WTC11 (cell line): ENCODE measurements at regions not wholly inside any gene's neighbourhood (a gene's known extent, or its start where the extent isn't known, plus 50 kb on each side); places are given as distances from the start of the nearest gene placed in this dataset.
"Not testable (repeated sequence)": the region's sequence is repeated elsewhere in the genome, so short reads cannot be mapped to it uniquely, and the experiment has no call there.

ENCODE experiments used
- ATAC-seq: fragments of 200-7000 bp; cut with Tn5 transposase; 2 replicates; pipeline ENCODE4 v1.10.0; 2021; ENCODE audit warnings: mild to moderate bottlenecking, moderate library complexity
- CTCF ChIA-PET: fragments of 300-600 bp; sonication (Branson Sonifier 250); formaldehyde crosslinking; loops from one replicate; lab custom pipeline; 2021; ENCODE audit warnings: antibody characterized with exemption; lab: Charles Lee
- POLR2A ChIA-PET: fragments of 350-600 bp; sonication (Branson Sonifier 250); formaldehyde crosslinking; loops from one replicate; lab custom pipeline; 2021; ENCODE audit warnings: antibody characterized with exemption; lab: Charles Lee
- DNase-seq: peaks from one replicate; pipeline ENCODE4 v3.0.0; 2021; ENCODE audit warnings: low spot score
- H3K27ac Mint-ChIP-seq: 2 replicates; pipeline ENCODE4 v1.8.0; 2021; ENCODE audit warnings: mixed read lengths
- H3K27me3 Mint-ChIP-seq: 2 replicates; pipeline ENCODE4 v1.8.0; 2021; ENCODE audit warnings: low read depth, mild to moderate bottlenecking, moderate library complexity, mixed read lengths
- H3K36me3 Mint-ChIP-seq: 2 replicates; pipeline ENCODE4 v1.8.0; 2021; ENCODE audit warnings: mixed read lengths
- H3K4me1 Mint-ChIP-seq: 2 replicates; pipeline ENCODE4 v1.8.0; 2022; ENCODE audit warnings: mixed read lengths
- H3K4me3 Mint-ChIP-seq: 2 replicates; pipeline ENCODE4 v1.8.0; 2021; ENCODE audit warnings: mild to moderate bottlenecking, moderate library complexity, mixed read lengths
- H3K9me3 Mint-ChIP-seq: 2 replicates; pipeline ENCODE4 v1.8.0; 2021; ENCODE audit warnings: mixed read lengths
- AR ChIP-seq: fragments of 250-450 bp; sonication (Bioruptor Pico); IDR thresholded peaks from 2 replicates; pipeline ENCODE4 v1.9.0; 2021; ENCODE audit warnings: mild to moderate bottlenecking
- CREB1 ChIP-seq: sonication (generic); formaldehyde crosslinking; IDR thresholded peaks from 2 replicates; pipeline ENCODE4 v1.8.0; 2023; ENCODE audit warnings: mild to moderate bottlenecking, missing genetic modification reagents
- FOXK1 ChIP-seq: sonication (generic); formaldehyde crosslinking; IDR thresholded peaks from 2 replicates; pipeline ENCODE4 v1.8.0; 2022; ENCODE audit warnings: mild to moderate bottlenecking, moderate library complexity, missing genetic modification reagents
- FOXP4 ChIP-seq: sonication (generic); formaldehyde crosslinking; IDR thresholded peaks from 2 replicates; pipeline ENCODE4 v1.8.0; 2022; ENCODE audit warnings: mild to moderate bottlenecking, missing genetic modification reagents
- HMGXB4 ChIP-seq: sonication (generic); formaldehyde crosslinking; IDR thresholded peaks from 2 replicates; pipeline ENCODE4 v1.8.1; 2023; ENCODE audit warnings: mild to moderate bottlenecking, moderate library complexity, missing genetic modification reagents
- TEAD1 ChIP-seq: sonication (generic); formaldehyde crosslinking; IDR thresholded peaks from 2 replicates; pipeline ENCODE4 v1.8.0; 2022; ENCODE audit warnings: mild to moderate bottlenecking, missing genetic modification reagents
- ZNF121 ChIP-seq: sonication (generic); formaldehyde crosslinking; IDR thresholded peaks from 2 replicates; pipeline ENCODE4 v1.8.0; 2023; ENCODE audit warnings: missing genetic modification reagents
- ZNF219 ChIP-seq: sonication (generic); formaldehyde crosslinking; IDR thresholded peaks from 2 replicates; pipeline ENCODE4 v1.8.0; 2023; ENCODE audit warnings: missing genetic modification reagents, mild to moderate bottlenecking, borderline replicate concordance
- ZNF281 ChIP-seq: sonication (generic); formaldehyde crosslinking; IDR thresholded peaks from 2 replicates; pipeline ENCODE4 v1.8.0; 2023; ENCODE audit warnings: mild to moderate bottlenecking, missing genetic modification reagents
- ZNF317 ChIP-seq: sonication (generic); formaldehyde crosslinking; IDR thresholded peaks from 2 replicates; pipeline ENCODE4 v1.8.1; 2023; ENCODE audit warnings: low read depth, mild to moderate bottlenecking, moderate library complexity, missing genetic modification reagents, borderline replicate concordance
- ZNF396 ChIP-seq: fragments of 250-450 bp; sonication (Bioruptor Pico); IDR thresholded peaks from 2 replicates; pipeline ENCODE4 v1.8.0; 2021; ENCODE audit warnings: mild to moderate bottlenecking, moderate library complexity, borderline replicate concordance
- TF ChIP-seq, protein P1 (sequence below): sonication (generic); formaldehyde crosslinking; IDR thresholded peaks from 2 replicates; pipeline ENCODE4 v1.8.1; 2022; ENCODE audit warnings: low read depth, missing genetic modification reagents, borderline replicate concordance
- TF ChIP-seq, protein P2 (sequence below): fragments of 200-600 bp; IDR thresholded peaks from 2 replicates; pipeline ENCODE4 v1.8.0; 2022; ENCODE audit warnings: antibody characterized with exemption
- TF ChIP-seq, protein P3 (sequence below): sonication (generic); formaldehyde crosslinking; IDR thresholded peaks from 2 replicates; pipeline ENCODE4 v1.8.1; 2023; ENCODE audit warnings: mild to moderate bottlenecking, missing genetic modification reagents, borderline replicate concordance

DNA sequence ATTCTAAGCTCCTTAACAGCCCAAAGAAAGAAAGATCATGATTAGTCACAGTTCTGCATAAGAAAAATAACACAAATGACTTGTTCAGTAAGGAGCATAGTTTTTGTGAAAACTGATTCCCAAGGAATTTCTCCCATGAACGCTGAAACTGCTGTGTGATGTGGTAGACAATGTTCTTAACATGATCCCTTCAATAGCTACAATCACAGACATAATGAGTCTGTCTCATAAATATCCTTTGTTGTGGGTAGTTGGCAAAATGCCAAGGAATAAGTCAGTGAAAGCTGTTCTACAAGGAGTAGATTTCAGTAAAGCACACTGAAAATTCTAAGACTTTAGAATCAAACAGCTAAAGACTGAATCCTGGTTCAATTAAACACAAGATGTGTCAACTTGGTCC is 404.8 kb downstream of the HLX start:
- Mint-ChIP-seq H3K27me3 (no peaks in the 10 kb centered on the region), H3K27ac (no peak overlapping the region), H3K4me1 (peaks cover 15% of the 10 kb centered on the region)
- CTCF ChIA-PET: no interaction called here
- no peak for ATAC-seq
- no peak for DNase-seq
- TF ChIP-seq ZNF219 (CRISPR knock-in tag) (no peak), ZNF317 (CRISPR knock-in tag) (no peak), AR (no peak), FOXK1 (no peak), TEAD1 (CRISPR knock-in tag) (no peak), CREB1 (CRISPR knock-in tag) (no peak), ZNF121 (CRISPR knock-in tag) (no peak), ZNF396 (CRISPR knock-in tag) (no peak), FOXP4 (CRISPR knock-in tag) (no peak), ZNF281 (CRISPR knock-in tag) (no peak), HMGXB4 (CRISPR knock-in tag) (no peak)
- TF ChIP-seq, protein P1, sequence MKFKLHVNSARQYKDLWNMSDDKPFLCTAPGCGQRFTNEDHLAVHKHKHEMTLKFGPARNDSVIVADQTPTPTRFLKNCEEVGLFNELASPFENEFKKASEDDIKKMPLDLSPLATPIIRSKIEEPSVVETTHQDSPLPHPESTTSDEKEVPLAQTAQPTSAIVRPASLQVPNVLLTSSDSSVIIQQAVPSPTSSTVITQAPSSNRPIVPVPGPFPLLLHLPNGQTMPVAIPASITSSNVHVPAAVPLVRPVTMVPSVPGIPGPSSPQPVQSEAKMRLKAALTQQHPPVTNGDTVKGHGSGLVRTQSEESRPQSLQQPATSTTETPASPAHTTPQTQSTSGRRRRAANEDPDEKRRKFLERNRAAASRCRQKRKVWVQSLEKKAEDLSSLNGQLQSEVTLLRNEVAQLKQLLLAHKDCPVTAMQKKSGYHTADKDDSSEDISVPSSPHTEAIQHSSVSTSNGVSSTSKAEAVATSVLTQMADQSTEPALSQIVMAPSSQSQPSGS (CRISPR knock-in tag): no peak
- TF ChIP-seq, protein P2, sequence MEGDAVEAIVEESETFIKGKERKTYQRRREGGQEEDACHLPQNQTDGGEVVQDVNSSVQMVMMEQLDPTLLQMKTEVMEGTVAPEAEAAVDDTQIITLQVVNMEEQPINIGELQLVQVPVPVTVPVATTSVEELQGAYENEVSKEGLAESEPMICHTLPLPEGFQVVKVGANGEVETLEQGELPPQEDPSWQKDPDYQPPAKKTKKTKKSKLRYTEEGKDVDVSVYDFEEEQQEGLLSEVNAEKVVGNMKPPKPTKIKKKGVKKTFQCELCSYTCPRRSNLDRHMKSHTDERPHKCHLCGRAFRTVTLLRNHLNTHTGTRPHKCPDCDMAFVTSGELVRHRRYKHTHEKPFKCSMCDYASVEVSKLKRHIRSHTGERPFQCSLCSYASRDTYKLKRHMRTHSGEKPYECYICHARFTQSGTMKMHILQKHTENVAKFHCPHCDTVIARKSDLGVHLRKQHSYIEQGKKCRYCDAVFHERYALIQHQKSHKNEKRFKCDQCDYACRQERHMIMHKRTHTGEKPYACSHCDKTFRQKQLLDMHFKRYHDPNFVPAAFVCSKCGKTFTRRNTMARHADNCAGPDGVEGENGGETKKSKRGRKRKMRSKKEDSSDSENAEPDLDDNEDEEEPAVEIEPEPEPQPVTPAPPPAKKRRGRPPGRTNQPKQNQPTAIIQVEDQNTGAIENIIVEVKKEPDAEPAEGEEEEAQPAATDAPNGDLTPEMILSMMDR: no peak
- TF ChIP-seq, protein P3, sequence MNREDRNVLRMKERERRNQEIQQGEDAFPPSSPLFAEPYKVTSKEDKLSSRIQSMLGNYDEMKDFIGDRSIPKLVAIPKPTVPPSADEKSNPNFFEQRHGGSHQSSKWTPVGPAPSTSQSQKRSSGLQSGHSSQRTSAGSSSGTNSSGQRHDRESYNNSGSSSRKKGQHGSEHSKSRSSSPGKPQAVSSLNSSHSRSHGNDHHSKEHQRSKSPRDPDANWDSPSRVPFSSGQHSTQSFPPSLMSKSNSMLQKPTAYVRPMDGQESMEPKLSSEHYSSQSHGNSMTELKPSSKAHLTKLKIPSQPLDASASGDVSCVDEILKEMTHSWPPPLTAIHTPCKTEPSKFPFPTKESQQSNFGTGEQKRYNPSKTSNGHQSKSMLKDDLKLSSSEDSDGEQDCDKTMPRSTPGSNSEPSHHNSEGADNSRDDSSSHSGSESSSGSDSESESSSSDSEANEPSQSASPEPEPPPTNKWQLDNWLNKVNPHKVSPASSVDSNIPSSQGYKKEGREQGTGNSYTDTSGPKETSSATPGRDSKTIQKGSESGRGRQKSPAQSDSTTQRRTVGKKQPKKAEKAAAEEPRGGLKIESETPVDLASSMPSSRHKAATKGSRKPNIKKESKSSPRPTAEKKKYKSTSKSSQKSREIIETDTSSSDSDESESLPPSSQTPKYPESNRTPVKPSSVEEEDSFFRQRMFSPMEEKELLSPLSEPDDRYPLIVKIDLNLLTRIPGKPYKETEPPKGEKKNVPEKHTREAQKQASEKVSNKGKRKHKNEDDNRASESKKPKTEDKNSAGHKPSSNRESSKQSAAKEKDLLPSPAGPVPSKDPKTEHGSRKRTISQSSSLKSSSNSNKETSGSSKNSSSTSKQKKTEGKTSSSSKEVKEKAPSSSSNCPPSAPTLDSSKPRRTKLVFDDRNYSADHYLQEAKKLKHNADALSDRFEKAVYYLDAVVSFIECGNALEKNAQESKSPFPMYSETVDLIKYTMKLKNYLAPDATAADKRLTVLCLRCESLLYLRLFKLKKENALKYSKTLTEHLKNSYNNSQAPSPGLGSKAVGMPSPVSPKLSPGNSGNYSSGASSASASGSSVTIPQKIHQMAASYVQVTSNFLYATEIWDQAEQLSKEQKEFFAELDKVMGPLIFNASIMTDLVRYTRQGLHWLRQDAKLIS: no peak
- TF ChIP-seq, all 79 proteins: peak for 0
- peaks cover 13% of the 10 kb centered on the region for H3K9me3 Mint-ChIP-seq
- no peak overlapping the region for H3K4me3 Mint-ChIP-seq
- H3K36me3 Mint-ChIP-seq: no peaks in the 10 kb centered on the region
- POLR2A ChIA-PET: no interaction called here

DNA sequence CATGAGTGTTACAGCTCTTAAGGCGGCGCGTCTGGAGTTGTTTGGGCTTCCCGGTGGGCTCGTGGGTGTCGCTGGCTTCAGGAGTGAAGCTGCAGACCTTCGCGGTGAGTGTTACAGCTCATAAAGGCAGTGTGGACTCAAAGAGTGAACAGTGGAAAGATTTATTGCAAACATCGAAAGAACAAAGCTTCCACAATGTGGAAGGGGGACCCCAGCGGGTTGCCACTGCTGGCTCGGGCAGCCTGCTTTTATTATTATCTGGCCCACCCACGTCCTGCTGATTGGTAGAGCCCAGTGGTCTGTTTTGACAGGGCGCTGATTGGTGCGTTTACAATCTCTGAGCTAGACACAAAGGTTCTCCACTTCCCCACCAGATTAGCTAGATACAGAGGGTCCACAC is 405.7 kb downstream of the HLX start:
- CTCF ChIA-PET: interaction anchor here (1.1 kb wide), 1 partner anchor 21 kb away, joined by 5 read pairs; no protein-coding TSS in a partner anchor
- H3K27ac Mint-ChIP-seq: not testable (repeated sequence)

More for the DNA sequence above, 405.7 kb downstream of the HLX start:
- ATAC-seq, DNase-seq, H3K36me3 Mint-ChIP-seq, H3K4me3 Mint-ChIP-seq, POLR2A ChIA-PET, H3K27me3 Mint-ChIP-seq: not testable (repeated sequence)
- peaks cover 13% of the 10 kb centered on the region for H3K9me3 Mint-ChIP-seq
- H3K4me1 Mint-ChIP-seq: peaks cover 15% of the 10 kb centered on the region
